Endodermal cell (in vitro differentiated cells): ENCODE measurements at regions not wholly inside any gene's neighbourhood (a gene's known extent, or its start where the extent isn't known, plus 50 kb on each side); places are given as distances from the start of the nearest gene placed in this dataset.

Experiments used
- DNase-seq: peaks from one replicate; pipeline ENCODE4 v3.0.0-alpha.2; 2017
- H3K27ac ChIP-seq: 2 replicates; pipeline ENCODE4 v1.5.1; 2013; ENCODE audit warnings: mild to moderate bottlenecking, low read depth, low read length, moderate library complexity
- H3K27me3 ChIP-seq: 2 replicates; pipeline ENCODE4 v1.6.1; 2013; ENCODE audit warnings: mild to moderate bottlenecking, low read length, moderate library complexity; ENCODE audit not compliant: insufficient read depth, control insufficient read depth, poor library complexity, severe bottlenecking
- H3K36me3 ChIP-seq: 2 replicates; pipeline ENCODE4 v1.7.0; 2013; ENCODE audit warnings: mild to moderate bottlenecking, low read length, moderate library complexity; ENCODE audit not compliant: control insufficient read depth, insufficient read depth
- H3K4me1 ChIP-seq: one replicate; pipeline ENCODE4 v1.7.0; 2013; ENCODE audit warnings: low read length; ENCODE audit not compliant: control insufficient read depth, insufficient read depth
- H3K4me3 ChIP-seq: 2 replicates; pipeline ENCODE4 v1.5.1; 2013; ENCODE audit warnings: mild to moderate bottlenecking, low read length, moderate library complexity
- H3K9ac ChIP-seq: 2 replicates; pipeline ENCODE4 v1.6.1; 2013; ENCODE audit warnings: mild to moderate bottlenecking, low read length, moderate library complexity; ENCODE audit not compliant: poor library complexity, severe bottlenecking; ENCODE audit errors: extremely low read depth
- H3K9me3 ChIP-seq: 2 replicates; pipeline ENCODE4 v1.6.1; 2013; ENCODE audit warnings: mild to moderate bottlenecking, low read length, moderate library complexity; ENCODE audit not compliant: control insufficient read depth
- H3K27ac Mint-ChIP-seq: 2 replicates; pipeline ENCODE4 v1.8.0; 2020; ENCODE audit warnings: mixed read lengths
- H3K27me3 Mint-ChIP-seq: 2 replicates; pipeline ENCODE4 v1.8.0; 2021; ENCODE audit warnings: mild to moderate bottlenecking, mixed read lengths; ENCODE audit not compliant: insufficient read depth
- H3K36me3 Mint-ChIP-seq: 2 replicates; pipeline ENCODE4 v1.8.0; 2020; ENCODE audit warnings: low read depth, mixed read lengths
- H3K4me1 Mint-ChIP-seq: 2 replicates; pipeline ENCODE4 v1.8.0; 2020; ENCODE audit warnings: mixed read lengths
- H3K4me3 Mint-ChIP-seq: 2 replicates; pipeline ENCODE4 v1.8.0; 2020; ENCODE audit warnings: mild to moderate bottlenecking, moderate library complexity, mixed read lengths
- H3K9me3 Mint-ChIP-seq: 2 replicates; pipeline ENCODE4 v1.8.0; 2020; ENCODE audit warnings: mild to moderate bottlenecking, mixed read lengths
- WGBS, 2 experiments: methylation state at CpG; one replicate each; pipeline versions ENCODE4 v1.1.5 to v1.1.7; 2013; ENCODE audit warnings: missing lambda C conversion rate in 2 of 2, mixed read lengths in 1 of 2; ENCODE audit not compliant: insufficient coverage in 1 of 2, insufficient read length in 1 of 2; 5-methylcytosine and 5-hydroxymethylcytosine counted together
- TF ChIP-seq, protein P1 (sequence below): fragments of 200-600 bp; sonication (generic); conservative IDR thresholded peaks from 2 replicates; pipeline ENCODE4 v1.5.0; 2021; ENCODE audit warnings: antibody characterized with exemption, mild to moderate bottlenecking

DNA sequence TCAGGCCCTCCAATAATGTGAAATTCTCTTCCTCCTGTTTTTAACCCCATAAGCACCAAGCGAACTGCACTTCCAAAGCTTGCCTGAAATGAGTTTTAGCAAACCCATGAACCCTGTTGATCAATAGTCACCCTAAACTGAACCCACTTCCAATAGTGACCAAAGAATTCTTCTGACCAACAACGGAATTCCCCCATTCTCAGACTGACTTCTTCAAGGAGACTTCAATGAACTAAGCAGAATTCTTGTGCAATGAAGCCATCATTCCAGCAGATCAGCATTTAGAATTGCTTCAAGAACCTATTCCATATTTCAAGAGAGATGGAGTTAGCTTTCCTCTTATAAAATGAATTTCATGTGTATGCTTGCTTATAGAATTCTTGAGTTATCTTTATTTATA is 176.9 kb upstream of the FN1 start:
- H3K36me3 Mint-ChIP-seq, result peaks cover 14% of the 10 kb centered on the region
- Histone ChIP-seq H3K27me3 (no peaks in the 10 kb centered on the region), H3K4me1 (peaks cover 2% of the 10 kb centered on the region), H3K9ac (no peak overlapping the region), H3K36me3 (peaks cover 8% of the 10 kb centered on the region), H3K4me3 (no peak overlapping the region), H3K9me3 (peaks cover 36% of the 10 kb centered on the region), H3K27ac (no peak overlapping the region)
- no peak for DNase-seq
- H3K27ac Mint-ChIP-seq, result no peak overlapping the region
- H3K4me1 Mint-ChIP-seq, result peaks cover 34% of the 10 kb centered on the region
- WGBS, 2 experiments, result 75 to 88% methylated on average over 1 to 2 of the region's 2 CpGs
- TF ChIP-seq, protein P1, sequence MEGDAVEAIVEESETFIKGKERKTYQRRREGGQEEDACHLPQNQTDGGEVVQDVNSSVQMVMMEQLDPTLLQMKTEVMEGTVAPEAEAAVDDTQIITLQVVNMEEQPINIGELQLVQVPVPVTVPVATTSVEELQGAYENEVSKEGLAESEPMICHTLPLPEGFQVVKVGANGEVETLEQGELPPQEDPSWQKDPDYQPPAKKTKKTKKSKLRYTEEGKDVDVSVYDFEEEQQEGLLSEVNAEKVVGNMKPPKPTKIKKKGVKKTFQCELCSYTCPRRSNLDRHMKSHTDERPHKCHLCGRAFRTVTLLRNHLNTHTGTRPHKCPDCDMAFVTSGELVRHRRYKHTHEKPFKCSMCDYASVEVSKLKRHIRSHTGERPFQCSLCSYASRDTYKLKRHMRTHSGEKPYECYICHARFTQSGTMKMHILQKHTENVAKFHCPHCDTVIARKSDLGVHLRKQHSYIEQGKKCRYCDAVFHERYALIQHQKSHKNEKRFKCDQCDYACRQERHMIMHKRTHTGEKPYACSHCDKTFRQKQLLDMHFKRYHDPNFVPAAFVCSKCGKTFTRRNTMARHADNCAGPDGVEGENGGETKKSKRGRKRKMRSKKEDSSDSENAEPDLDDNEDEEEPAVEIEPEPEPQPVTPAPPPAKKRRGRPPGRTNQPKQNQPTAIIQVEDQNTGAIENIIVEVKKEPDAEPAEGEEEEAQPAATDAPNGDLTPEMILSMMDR, result no peak
- H3K4me3 Mint-ChIP-seq, result no peak overlapping the region
- H3K9me3 Mint-ChIP-seq, result peaks cover 33% of the 10 kb centered on the region
- no peaks in the 10 kb centered on the region for H3K27me3 Mint-ChIP-seq

DNA sequence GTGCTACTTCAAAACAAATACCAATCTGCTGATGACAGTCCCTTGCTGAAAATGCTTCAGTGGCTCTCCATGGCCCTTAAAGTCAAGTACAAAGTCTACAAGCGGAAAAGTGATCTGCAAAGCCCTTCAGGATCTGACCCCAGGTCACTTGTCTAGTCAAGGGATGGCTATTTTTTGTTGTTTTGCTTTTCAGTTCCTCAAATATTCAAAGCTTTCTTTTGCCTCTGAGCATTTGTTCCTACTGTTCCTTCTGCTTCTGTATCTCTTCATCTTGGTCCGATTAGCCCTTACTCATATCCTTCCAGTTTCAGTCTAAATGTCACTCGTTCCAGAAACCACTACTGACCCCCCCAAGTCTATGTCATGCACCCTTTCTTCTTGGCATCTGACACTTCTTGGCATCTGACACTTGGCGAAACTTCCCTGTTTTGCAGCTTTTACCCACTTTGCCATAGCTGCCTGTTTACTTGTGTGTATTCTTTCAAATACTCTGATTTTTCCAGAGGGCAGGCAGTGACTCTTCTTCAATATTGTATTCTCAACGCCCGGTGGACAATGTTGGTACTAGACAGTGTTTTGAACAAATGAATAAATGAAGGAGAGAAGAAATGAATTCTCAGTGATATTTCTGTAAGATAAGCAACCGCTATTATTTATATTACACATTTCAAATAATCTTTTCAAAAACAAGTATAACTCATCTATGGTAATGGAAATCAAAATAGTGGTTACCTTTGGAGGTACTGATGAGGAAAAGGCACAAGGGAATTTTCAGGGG is 175.9 kb upstream of the FN1 start:
- 93 to 100% methylated on average over 4 to 6 of the region's 7 CpGs for WGBS, 2 experiments
- Mint-ChIP-seq H3K4me3 (no peak overlapping the region), H3K9me3 (peaks cover 25% of the 10 kb centered on the region), H3K27me3 (no peaks in the 10 kb centered on the region), H3K27ac (no peak overlapping the region), H3K4me1 (peaks cover 29% of the 10 kb centered on the region), H3K36me3 (peaks cover 14% of the 10 kb centered on the region)
- Histone ChIP-seq H3K9ac (no peak overlapping the region), H3K4me3 (no peak overlapping the region), H3K27me3 (no peaks in the 10 kb centered on the region), H3K4me1 (peaks cover 4% of the 10 kb centered on the region), H3K9me3 (peaks cover 26% of the 10 kb centered on the region), H3K27ac (no peak overlapping the region), H3K36me3 (peaks cover 8% of the 10 kb centered on the region)
- no peak for DNase-seq
- TF ChIP-seq, protein P1, result no peak

DNA sequence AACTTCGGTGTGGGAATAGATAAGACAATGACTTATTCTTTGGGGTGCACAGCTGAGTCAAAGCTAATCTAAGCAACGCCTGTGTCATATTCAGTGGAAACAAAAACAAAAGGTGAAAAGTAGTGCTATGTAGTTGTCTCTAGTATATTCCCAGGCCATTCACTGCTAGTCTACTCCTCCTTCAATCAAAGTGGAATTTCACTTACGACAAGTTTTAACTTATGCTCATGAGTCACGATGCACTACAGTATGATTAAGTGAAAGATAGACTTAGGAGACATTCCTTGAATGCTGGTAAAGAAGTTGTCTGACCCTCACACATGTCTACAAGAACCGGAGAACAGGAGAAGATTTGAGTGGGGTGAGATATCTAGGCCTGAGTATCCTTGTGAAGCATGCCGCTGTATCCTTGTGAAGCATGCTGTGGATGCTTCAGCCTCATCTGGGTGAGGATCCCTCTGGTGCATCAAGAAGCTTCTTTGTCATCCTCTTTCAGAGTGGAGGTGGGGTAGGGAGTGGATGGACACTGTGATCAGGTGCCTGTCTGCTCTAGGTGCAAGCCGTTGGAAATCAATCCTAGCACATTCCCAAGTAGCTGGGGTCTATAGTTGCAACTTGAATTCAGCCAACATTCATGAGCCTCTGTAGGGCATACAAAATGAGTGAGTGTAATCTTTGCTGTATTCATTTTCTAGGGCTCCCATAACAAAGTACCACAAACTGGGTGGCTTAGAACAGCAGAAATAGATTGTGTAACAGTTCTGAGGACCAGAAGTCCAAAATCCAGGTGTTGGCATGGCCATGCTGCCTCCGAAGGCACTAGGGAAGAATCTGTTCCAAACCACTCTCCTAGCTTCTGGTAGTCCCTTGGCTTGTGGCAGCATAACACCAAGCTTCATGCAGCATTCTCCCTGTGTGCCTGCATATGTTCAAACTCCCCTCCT is 173.5 kb upstream of the FN1 start:
- Histone ChIP-seq H3K9ac (no peak overlapping the region), H3K4me3 (no peak overlapping the region), H3K27ac (no peak overlapping the region), H3K9me3 (peaks cover 2% of the 10 kb centered on the region), H3K27me3 (no peaks in the 10 kb centered on the region), H3K36me3 (no peaks in the 10 kb centered on the region), H3K4me1 (peaks cover 4% of the 10 kb centered on the region)
- WGBS, 2 experiments, result 92 to 100% methylated on average over 2 to 8 of the region's 8 CpGs
- H3K27me3 Mint-ChIP-seq, result no peaks in the 10 kb centered on the region
- H3K4me1 Mint-ChIP-seq, result peaks cover 30% of the 10 kb centered on the region
- TF ChIP-seq, protein P1, result no peak
- H3K36me3 Mint-ChIP-seq, result peaks cover 2% of the 10 kb centered on the region
- H3K27ac Mint-ChIP-seq, result no peak overlapping the region
- peaks cover 9% of the 10 kb centered on the region for H3K9me3 Mint-ChIP-seq
- no peak overlapping the region for H3K4me3 Mint-ChIP-seq
- no peak for DNase-seq
